HepG2 (cell line): ENCODE measurements at regions not wholly inside any gene's neighbourhood (a gene's known extent, or its start where the extent isn't known, plus 50 kb on each side); places are given as distances from the start of the nearest gene placed in this dataset.

Source experiments
- CEBPB ChIP-seq: IDR thresholded peaks from 2 replicates; pipeline ENCODE4 v1.6.1; 2011; ENCODE audit warnings: low read depth, low read length, improper control_type of control experiment, borderline replicate concordance
- EZH2 ChIP-seq: conservative IDR thresholded peaks from 2 replicates; pipeline ENCODE4 v1.6.1; 2012; ENCODE audit warnings: mild to moderate bottlenecking, low read depth, low read length, moderate library complexity
- HDAC2 ChIP-seq: sonication (generic); formaldehyde crosslinking; IDR thresholded peaks from 2 replicates; pipeline ENCODE4 v1.4.0; 2020; ENCODE audit warnings: missing genetic modification reagents
- ZNF772 ChIP-seq: sonication (generic); formaldehyde crosslinking; IDR thresholded peaks from 2 replicates; pipeline ENCODE4 v1.5.0; 2020; ENCODE audit warnings: mild to moderate bottlenecking, missing genetic modification reagents

- TF ChIP-seq HDAC2 (no peak), ZNF772 (CRISPR knock-in tag) (no peak), EZH2 (no peak), CEBPB (no peak)
Observed at GRCh38 chr1:162984699-162985098, 84.5 kb upstream of the RGS4 start.
